NCI-H1092 (cell line): ENCODE measurements at regions not wholly inside any gene's neighbourhood (a gene's known extent, or its start where the extent isn't known, plus 50 kb on each side); places are given as distances from the start of the nearest gene placed in this dataset.

Experiments
- DNase-seq: peaks from one replicate; lab custom pipeline; 2025; lab: John Stamatoyannopoulos, UW

DNA sequence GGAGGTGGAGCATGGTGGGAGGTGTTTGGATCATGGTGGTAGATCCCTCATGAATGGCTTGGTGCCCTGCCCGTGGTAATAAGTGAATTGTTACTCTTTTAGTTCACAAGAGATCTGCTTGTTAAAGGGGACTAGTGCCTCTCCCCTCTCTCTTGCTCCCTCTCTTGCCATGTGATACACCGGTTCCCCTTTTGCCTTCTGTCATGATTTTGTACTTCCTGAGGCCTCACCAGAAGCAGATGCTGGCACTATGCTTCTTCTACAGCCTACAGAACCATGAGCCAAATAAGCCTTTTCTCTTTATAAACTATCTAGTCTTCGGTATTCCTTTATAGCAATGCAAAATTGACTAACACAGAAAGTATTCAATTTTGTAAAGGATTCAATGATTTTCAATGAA, 817.1 kb downstream of the TLR4 start:
- DNase-seq: no peak

DNA sequence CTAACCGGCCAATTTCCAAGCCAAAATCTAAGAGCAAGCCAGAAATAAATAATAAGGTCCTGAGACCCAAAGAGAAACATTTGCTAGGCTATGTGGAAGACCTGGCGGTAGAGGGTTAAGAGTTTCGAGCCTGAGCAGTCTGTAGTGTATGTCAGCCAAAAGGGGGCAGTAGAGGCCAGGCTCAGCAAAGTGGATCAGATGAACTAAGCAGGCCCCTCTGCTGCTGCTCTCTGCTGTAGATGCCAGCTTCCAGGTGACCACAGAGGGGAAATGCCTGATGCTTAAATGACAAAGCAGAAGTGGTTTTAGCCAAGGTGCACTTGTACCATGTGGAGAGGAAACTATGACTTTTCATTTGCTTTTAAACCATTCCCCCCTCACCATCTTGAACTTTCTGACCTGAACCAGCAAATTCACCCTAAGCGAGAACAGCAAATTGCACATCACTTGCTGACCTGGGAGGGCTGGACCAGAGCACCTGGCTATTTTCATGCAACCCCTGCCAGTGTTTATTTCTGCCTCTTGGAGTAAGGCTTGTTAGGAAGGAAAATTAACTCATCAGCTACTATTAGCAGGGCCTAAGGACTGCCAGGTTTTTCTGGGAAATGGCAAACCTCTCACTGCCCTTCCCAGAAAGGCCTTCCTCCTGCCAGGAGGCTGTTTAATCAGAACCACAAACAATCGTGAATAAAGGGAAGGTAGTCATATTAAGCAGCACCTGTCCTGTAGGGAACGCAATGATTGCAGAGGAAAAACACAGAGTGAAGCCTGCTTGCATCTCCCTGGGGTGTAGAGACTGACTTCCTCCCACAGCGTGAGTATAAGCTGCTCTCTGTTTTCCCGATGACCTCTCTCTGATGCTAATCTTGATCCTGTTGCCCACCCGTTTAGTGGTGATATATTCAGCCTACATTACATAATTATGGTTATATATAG, 818.2 kb downstream of the TLR4 start:
- DNase-seq: peak; percentile 37

- no peak for DNase-seq
These were observed 823.1 kb downstream of the TLR4 start for GRCh38 chr9:118527261-118527660.

GRCh38 chr9:118529210-118529609, 825.0 kb downstream of the TLR4 start:
- DNase-seq: no peak

DNA sequence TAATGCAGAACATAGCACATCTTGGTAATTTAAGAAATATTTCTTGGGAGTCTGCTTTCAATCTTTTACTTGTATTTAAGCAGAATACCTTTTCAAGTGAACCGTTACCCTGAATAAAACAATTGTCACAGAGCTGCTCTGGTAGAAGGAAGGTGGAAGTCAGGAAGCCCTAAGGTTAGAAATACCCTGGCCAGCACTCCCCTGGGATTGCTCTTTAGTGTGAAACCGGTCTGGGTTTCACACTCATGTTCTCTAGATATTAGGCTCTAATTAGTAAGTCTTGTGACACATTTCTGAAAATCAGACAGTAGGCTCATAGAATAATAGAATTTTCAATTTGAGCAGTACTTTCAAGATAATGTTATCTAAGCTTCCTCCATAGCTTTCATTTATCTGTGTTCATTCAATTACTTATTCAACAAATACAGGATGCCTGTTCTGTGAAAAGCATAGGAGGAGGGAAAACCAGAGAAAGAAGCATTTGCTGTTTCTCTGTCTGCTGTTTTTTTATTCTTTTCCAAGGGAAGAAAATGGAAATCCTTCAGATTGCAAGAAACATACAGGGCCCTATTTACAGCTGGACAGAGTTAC, 825.5 kb downstream of the TLR4 start:
- no peak for DNase-seq

- DNase-seq: no peak
These were observed 828.4 kb downstream of the TLR4 start for GRCh38 chr9:118532592-118532991.

DNA sequence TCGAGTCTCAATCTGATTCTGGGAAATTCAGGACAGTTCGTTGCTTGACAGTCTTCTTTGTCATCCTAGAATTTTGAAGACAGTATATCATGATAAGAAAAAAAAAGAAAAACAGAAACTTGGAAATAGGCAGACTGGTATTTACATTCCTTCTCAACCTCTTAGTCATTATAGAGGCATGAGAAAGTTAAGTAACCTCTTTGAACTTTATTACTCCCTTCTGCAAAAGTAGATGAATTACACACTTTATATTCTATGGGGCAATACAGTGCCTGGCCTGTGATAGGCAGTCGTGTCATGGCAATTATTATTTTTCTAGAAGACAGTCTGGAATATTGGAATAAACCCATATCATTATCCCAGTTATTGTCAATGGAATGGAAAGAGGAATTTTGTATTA, 828.9 kb downstream of the TLR4 start:
- DNase-seq: no peak

DNA sequence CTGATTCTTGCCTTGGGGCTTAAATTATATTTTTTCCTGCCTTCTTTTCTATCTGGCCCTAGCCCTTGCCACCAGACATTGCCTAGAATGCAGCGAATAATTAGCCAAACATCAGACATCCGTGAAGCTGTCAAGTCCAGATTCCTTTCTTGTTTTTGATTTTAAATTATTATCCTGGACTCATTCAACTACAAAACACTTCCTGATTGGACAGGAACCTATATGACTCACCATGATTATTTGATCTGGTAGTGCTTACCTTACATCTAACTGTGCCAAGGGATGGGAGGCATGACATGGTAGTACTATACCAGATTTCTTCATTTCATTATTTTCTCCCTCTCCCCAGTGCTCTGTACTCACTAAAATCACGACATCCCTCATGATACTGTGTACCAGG, 829.6 kb downstream of the TLR4 start:
- DNase-seq: no peak

- no peak for DNase-seq
These were observed 832.0 kb downstream of the TLR4 start for GRCh38 chr9:118536153-118536552.

DNA sequence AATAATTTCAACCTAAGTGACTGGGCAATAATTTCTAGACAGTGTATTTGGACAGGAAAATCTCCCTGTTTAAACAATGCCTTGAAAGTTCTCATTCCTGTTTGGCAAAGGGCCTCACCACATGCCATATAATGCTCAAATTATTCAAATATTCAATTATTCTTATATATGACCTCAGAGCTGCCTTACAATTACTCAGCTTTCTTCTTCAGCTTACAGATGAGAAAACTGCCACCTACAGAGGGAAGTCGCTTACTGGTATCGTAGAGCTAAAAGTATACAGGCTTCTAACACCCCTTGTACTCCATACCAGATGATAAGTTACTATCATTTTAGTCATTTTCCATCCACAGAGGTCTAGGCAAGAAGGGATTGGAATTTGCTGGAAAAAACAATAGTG, 830.3 kb downstream of the BRINP1 start:
- no peak for DNase-seq

DNA sequence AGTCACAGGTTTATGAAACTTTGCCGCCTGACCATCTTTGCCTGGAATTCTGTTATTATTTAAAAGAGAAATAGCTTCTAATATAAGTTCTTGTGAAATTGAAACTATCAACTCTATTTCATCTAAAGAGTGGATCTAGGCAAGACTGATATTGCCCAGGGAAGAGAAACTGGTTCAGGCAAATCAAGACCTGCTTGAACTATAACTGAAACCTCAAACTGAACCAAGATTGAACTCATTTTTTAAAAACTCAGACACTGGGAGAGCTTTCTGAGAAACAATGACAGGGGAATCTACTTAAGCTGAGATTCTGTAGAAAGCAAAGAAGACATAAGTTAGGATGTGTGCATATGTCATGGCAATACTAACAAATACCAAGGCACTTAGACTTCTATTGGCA, 815.8 kb downstream of the BRINP1 start:
- no peak for DNase-seq

DNA sequence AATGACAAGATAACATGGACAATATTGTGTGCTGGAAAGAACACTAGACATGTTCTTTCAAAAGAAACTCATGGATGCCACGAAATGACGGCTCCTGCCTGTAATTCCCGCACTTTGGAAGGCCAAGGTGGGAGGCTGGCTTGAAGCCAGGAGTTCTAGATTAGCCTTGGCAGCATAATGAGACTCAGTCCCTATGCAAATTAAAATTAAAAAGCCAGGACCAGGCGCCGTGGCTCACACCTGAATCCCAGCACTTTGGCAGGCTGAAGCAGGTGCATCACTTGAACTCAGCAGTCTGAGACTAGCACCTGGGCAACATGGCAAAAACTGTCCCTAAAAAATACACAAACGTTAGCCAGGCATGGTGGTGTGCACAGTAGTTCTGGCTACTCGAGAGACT, 814.2 kb downstream of the BRINP1 start:
- DNase-seq: no peak

DNA sequence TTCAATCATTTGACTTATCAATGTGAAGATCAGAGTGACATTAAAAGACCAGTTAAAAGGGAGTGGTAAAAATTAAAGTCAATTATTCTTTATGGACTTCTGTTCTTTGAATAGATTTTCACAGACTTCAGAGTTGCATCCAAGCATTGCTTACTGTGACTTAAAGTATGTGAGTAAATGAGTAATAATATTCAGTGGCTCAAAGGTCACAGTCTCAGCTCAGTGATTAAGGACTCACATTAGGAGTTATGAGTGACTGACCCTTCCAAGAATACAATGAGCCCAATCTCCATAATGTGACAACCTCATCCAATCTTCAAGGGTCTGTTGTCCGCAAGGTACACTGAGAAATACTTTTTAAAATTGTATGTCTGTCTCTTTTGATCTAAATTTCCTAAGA, 811.2 kb downstream of the BRINP1 start:
- DNase-seq: no peak

- DNase-seq: no peak
These were observed 810.3 kb downstream of the BRINP1 start for GRCh38 chr9:118558891-118559290.

DNA sequence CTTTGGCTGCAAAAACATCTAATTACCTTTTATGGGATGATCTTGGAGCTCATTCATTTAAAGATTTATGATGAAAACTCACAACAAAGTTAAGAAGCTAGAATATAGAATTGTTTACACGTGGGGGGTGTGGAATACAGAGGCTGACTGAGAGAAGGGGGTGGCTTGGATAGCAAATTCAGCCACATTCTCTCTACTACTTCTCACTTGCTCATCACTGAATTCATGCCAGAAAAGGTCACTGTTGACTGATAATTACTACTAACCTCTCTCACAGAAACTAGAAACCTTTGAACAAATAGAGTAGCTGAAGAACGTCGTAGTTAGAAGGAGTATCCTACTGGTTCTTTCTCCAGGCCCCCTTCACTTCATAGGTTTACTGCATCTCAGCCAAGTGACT, 808.2 kb downstream of the BRINP1 start:
- no peak for DNase-seq

DNA sequence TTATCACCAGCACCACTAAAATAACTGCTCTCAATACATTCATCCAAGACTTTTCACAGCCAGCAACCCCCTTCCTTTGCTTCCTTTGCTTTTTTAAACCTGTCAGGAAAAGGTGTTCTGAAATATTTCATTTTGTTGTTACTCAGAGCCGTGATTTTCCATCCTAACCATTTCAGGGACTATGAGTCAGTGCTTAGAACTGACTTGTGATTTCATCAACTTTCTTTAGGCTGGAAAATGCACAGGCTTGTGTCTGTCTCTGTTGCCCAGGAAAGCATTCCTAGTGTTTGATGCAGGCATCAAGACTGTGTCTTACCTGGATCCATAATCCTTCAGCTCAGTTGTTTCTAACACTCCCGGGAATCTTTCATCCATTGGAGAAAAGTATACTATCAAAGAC, 805.6 kb downstream of the BRINP1 start:
- DNase-seq: no peak

- no peak for DNase-seq
These were observed 801.4 kb downstream of the BRINP1 start for GRCh38 chr9:118567861-118568260.

- DNase-seq: no peak
These were observed 800.5 kb downstream of the BRINP1 start for GRCh38 chr9:118568704-118569103.

GRCh38 chr9:118569148-118569547, 800.1 kb downstream of the BRINP1 start:
- DNase-seq: no peak

GRCh38 chr9:118570066-118570465, 799.2 kb downstream of the BRINP1 start:
- no peak for DNase-seq

- DNase-seq: no peak
These were observed 793.7 kb downstream of the BRINP1 start for GRCh38 chr9:118575341-118576070.

DNA sequence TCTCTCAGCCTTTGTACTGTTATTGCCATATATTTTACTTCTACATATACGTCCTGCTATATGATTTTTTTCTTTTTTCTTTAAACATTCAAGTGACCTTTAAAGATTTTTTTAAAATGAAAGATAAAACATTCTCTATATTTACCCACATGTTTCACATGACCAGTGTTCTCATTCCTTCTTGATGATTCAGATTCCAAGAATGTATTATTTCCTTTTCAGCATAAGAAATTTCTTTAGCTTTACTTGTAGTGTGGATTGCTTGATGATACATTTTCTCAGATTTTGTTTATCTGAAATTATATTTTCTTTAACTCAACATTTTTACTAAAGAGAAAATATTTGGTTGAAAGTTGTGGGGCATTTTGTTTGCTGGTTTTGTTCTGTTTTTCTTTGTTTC, 792.1 kb downstream of the BRINP1 start:
- DNase-seq: no peak

DNA sequence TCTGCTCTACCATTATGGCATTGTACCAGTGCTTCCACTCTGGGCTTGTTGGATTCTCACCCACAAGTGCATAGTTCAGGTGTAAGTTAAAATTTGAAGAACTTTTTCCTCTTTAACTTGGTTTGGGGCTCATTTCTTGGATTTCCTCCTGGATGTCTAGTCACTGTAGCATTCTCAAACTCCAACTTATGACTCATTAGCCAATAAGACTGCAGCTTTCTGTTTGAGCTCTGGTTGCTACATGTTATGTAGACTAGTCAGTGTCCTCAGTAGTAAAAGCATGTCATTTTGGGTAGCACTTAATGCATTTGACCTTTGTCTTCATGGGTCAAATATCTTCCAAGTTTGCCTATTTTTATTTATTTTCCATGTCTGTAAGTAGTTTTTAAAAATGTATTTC, 790.8 kb downstream of the BRINP1 start:
- no peak for DNase-seq
